ENCODE measurements at regions not wholly inside any gene's neighbourhood (a gene's known extent, or its start where the extent isn't known, plus 50 kb on each side); places are given as distances from the start of the nearest gene placed in this dataset.
A peak's percentile ranks its signal among the peaks of the same experiment; 100 is the strongest.

DNA sequence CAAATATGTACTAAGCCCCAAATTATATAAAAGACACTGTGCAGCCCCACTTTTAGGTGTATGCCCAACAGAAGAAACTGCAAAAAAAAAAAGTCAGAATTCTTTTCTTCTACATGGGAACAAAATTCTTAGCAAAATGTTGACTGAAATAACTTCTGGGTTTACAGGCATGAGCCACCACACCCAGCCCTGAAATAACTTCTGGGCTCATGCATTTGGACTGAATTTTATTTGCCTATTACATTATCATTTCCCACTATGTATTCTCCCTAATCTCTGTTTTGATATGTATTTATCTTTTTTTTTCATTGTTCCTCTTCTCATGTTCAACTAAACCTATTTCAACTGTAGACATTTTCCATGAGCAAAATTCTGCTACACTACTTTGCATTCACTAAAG lies 169.2 kb downstream of the GRIN2B start:
- Histone ChIP-seq H3K4me1 (ENCODE audit: control insufficient read depth, insufficient read depth, low read length) (no peaks in the 10 kb centered on the region), H3K27ac (ENCODE audit: insufficient read depth, low read depth, low read length, poor library complexity, severe bottlenecking) (no peak overlapping the region), H3K4me3 (ENCODE audit: insufficient read depth, low read depth, low read length) (no peak overlapping the region), H3K27me3 (ENCODE audit: control insufficient read depth, insufficient read depth, low read length, poor library complexity, severe bottlenecking) (no peaks in the 10 kb centered on the region), H3K9me3 (ENCODE audit: control insufficient read depth, low read length) (no peaks in the 10 kb centered on the region), H3K36me3 (ENCODE audit: control insufficient read depth, insufficient read depth, low read length) (no peaks in the 10 kb centered on the region)

DNA sequence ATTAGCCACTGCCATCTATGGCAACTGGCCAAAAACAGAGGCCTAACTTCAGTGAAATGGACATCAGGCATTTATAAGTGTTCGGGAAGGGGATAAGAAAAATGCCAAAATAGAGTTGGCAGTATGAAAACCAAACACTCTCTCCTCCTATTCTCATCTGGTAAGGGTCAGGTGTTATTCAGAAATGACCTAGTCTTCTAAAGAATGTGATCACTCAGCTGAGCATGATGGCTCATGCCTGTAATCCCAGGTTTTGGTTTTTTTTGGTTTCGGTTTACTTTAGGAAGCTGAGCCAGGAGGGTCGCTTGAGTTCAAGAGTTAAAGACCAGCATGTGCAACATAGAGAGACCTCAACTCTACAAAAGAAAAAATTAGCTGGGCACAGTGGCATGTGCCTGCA lies 170.3 kb downstream of the GRIN2B start:
- H3K4me1 ChIP-seq (ENCODE audit: control insufficient read depth, insufficient read depth, low read length), result no peaks in the 10 kb centered on the region
- WGBS, 2 experiments, result 85 to 96% methylated on average over 2 to 3 of the region's 3 CpGs
- no peak overlapping the region for H3K4me3 ChIP-seq (ENCODE audit: insufficient read depth, low read depth, low read length)
- H3K27me3 ChIP-seq (ENCODE audit: control insufficient read depth, insufficient read depth, low read length, poor library complexity, severe bottlenecking), result no peaks in the 10 kb centered on the region
- H3K9me3 ChIP-seq (ENCODE audit: control insufficient read depth, low read length), result no peaks in the 10 kb centered on the region
- no peak overlapping the region for H3K27ac ChIP-seq (ENCODE audit: insufficient read depth, low read depth, low read length, poor library complexity, severe bottlenecking)
- H3K36me3 ChIP-seq (ENCODE audit: control insufficient read depth, insufficient read depth, low read length), result no peaks in the 10 kb centered on the region

DNA sequence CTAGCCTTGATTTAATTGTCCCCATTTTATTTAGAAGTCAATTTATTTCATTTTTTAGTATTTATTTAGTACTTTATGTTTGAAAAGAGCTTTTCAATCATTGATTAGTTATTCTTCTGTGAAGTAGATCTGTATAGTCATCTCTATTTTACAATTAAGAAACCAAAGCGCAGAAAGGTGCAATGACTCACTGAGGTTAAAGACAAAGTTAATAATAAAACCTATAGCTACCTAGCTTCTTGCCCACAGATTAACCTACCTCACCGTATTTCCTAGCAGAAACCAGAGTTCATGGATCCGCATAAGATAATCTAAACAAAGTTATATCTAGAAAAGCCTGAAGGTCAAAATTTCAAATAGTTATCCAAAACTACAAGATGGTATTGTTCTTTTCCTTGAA lies 176.4 kb downstream of the GRIN2B start:
- Histone ChIP-seq H3K27me3 (ENCODE audit: control insufficient read depth, insufficient read depth, low read length, poor library complexity, severe bottlenecking) (no peaks in the 10 kb centered on the region), H3K4me1 (ENCODE audit: control insufficient read depth, insufficient read depth, low read length) (no peaks in the 10 kb centered on the region), H3K36me3 (ENCODE audit: control insufficient read depth, insufficient read depth, low read length) (no peaks in the 10 kb centered on the region), H3K4me3 (ENCODE audit: insufficient read depth, low read depth, low read length) (no peak overlapping the region), H3K9me3 (ENCODE audit: control insufficient read depth, low read length) (no peaks in the 10 kb centered on the region), H3K27ac (ENCODE audit: insufficient read depth, low read depth, low read length, poor library complexity, severe bottlenecking) (no peak overlapping the region)
- 63 to 65% methylated on average over 3 of the region's 3 CpGs for WGBS, 2 experiments

DNA sequence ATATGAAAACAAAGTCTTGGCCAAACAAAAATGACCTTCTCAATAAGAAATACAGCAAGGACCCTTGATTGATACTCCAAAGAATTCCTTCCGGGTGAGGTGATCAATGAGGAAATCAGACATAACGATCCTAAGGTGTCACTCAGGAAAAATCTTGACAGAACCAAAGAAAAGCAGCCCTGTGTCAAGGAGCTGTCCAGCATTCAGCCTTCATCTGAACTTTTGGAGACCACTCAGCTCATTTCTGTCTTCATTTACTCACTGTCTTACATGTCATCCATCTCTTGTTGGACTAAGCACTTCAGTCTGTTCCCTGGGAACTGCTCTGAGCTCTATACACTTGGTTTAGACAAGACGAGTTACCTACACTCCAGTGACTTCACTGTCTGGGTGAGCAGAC lies 179.9 kb downstream of the GRIN2B start:
- peaks cover 7% of the 10 kb centered on the region for H3K4me1 ChIP-seq (ENCODE audit: control insufficient read depth, insufficient read depth, low read length)
- 77 to 78% methylated on average over 3 of the region's 3 CpGs for WGBS, 2 experiments
- H3K9me3 ChIP-seq (ENCODE audit: control insufficient read depth, low read length), result no peaks in the 10 kb centered on the region
- no peaks in the 10 kb centered on the region for H3K27me3 ChIP-seq (ENCODE audit: control insufficient read depth, insufficient read depth, low read length, poor library complexity, severe bottlenecking)
- no peak overlapping the region for H3K27ac ChIP-seq (ENCODE audit: insufficient read depth, low read depth, low read length, poor library complexity, severe bottlenecking)
- no peaks in the 10 kb centered on the region for H3K36me3 ChIP-seq (ENCODE audit: control insufficient read depth, insufficient read depth, low read length)
- no peak overlapping the region for H3K4me3 ChIP-seq (ENCODE audit: insufficient read depth, low read depth, low read length)

DNA sequence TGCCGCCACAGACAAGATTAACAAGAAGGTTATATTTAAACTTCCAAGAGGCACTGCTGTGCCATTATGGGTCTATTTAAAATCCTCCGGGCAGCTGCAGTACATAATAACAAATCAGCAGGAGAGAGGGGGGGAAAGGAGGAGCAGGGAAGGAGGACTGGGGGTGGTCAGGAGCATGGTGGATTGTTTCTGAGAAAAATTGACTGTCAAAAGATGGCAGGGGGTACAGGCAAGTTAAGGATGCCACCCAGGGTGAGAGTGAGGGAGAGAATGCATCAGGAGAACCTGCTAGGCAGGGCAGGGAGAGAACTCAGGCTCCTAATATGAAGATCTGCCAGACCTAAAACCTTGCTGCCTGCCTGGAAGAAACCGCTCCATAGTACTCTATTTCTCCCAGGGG lies 181.8 kb downstream of the GRIN2B start:
- peaks cover 2% of the 10 kb centered on the region for H3K9me3 ChIP-seq (ENCODE audit: control insufficient read depth, low read length)
- peaks cover 7% of the 10 kb centered on the region for H3K4me1 ChIP-seq (ENCODE audit: control insufficient read depth, insufficient read depth, low read length)
- no peak overlapping the region for H3K4me3 ChIP-seq (ENCODE audit: insufficient read depth, low read depth, low read length)
- no peaks in the 10 kb centered on the region for H3K27me3 ChIP-seq (ENCODE audit: control insufficient read depth, insufficient read depth, low read length, poor library complexity, severe bottlenecking)
- H3K36me3 ChIP-seq (ENCODE audit: control insufficient read depth, insufficient read depth, low read length), result no peaks in the 10 kb centered on the region
- H3K27ac ChIP-seq (ENCODE audit: insufficient read depth, low read depth, low read length, poor library complexity, severe bottlenecking), result peak overlapping the region; percentile 64
- 4 to 20% methylated on average over 3 of the region's 3 CpGs for WGBS, 2 experiments

DNA sequence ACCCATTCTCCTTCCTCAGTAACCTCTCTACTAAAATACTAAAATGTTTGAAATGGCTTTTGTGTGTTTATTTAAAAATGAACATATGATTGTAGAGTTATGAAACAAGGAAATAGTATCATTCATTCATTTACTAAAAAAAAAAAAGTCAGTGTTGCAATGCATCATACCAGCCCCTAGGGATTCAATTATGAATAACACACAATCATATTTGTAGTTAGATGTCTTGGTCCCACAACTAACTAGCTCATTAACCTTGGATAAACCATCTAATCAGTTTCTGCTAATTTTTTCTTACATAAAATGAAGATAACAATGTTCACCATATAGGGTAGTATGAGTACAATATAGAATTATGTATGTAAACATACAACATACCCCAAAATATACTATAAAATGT lies 183.2 kb downstream of the GRIN2B start:
- Histone ChIP-seq H3K27ac (ENCODE audit: insufficient read depth, low read depth, low read length, poor library complexity, severe bottlenecking) (no peak overlapping the region), H3K4me3 (ENCODE audit: insufficient read depth, low read depth, low read length) (no peak overlapping the region), H3K4me1 (ENCODE audit: control insufficient read depth, insufficient read depth, low read length) (peaks cover 7% of the 10 kb centered on the region)

DNA sequence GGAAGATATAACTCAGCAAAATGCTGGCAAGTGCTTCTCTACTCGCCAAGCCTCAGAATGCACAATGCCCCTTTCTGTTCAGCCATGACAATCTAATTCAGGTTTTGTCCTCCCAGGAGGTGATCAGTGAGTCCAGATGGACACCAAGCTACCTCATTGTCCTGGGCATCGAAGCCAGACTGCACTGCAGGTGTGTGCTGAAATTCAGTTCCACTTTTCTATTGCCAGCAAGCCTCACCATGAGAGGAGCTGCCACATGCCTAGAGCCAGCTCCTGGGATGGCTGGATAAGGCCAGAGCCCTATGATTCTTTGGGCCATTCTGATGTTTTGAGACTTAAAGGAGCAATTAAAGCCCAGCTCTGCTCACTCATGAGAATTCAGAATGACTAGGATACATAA lies 186.7 kb downstream of the GRIN2B start:
- Histone ChIP-seq H3K36me3 (ENCODE audit: control insufficient read depth, insufficient read depth, low read length) (no peaks in the 10 kb centered on the region), H3K4me3 (ENCODE audit: insufficient read depth, low read depth, low read length) (no peak overlapping the region), H3K27me3 (ENCODE audit: control insufficient read depth, insufficient read depth, low read length, poor library complexity, severe bottlenecking) (no peaks in the 10 kb centered on the region), H3K4me1 (ENCODE audit: control insufficient read depth, insufficient read depth, low read length) (peaks cover 7% of the 10 kb centered on the region), H3K27ac (ENCODE audit: insufficient read depth, low read depth, low read length, poor library complexity, severe bottlenecking) (no peak overlapping the region), H3K9me3 (ENCODE audit: control insufficient read depth, low read length) (peaks cover 2% of the 10 kb centered on the region)
- WGBS, 2 experiments, result 94 to 95% methylated on average over 2 of the region's 2 CpGs

More for the DNA sequence above, 183.2 kb downstream of the GRIN2B start:
- peaks cover 2% of the 10 kb centered on the region for H3K9me3 ChIP-seq (ENCODE audit: control insufficient read depth, low read length)
- H3K27me3 ChIP-seq (ENCODE audit: control insufficient read depth, insufficient read depth, low read length, poor library complexity, severe bottlenecking), result no peaks in the 10 kb centered on the region
- H3K36me3 ChIP-seq (ENCODE audit: control insufficient read depth, insufficient read depth, low read length), result no peaks in the 10 kb centered on the region

DNA sequence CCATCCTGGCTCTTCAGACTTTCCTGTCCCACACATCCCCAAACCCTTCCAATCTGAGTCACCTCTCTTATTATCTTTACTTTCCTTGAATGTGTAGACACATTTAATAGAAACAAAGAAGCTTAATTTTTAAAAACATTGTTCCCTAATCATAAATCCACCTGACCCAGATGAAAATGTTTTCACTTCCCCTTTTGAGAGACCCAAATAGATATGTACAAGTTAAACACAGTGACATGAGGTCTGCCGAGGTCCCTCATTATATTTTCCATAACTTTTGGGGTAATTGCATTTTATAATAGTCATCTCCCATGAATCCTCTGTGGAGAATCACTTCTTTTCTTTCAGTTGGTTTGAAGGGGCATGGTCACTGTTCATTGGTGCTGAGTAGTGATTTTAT lies 191.1 kb downstream of the GRIN2B start:
- no peaks in the 10 kb centered on the region for H3K36me3 ChIP-seq (ENCODE audit: control insufficient read depth, insufficient read depth, low read length)
- no peak overlapping the region for H3K27ac ChIP-seq (ENCODE audit: insufficient read depth, low read depth, low read length, poor library complexity, severe bottlenecking)
- no peaks in the 10 kb centered on the region for H3K27me3 ChIP-seq (ENCODE audit: control insufficient read depth, insufficient read depth, low read length, poor library complexity, severe bottlenecking)
- H3K4me3 ChIP-seq (ENCODE audit: insufficient read depth, low read depth, low read length), result no peak overlapping the region
- H3K4me1 ChIP-seq (ENCODE audit: control insufficient read depth, insufficient read depth, low read length), result no peaks in the 10 kb centered on the region
- H3K9me3 ChIP-seq (ENCODE audit: control insufficient read depth, low read length), result no peaks in the 10 kb centered on the region
- WGBS, 2 experiments, result 100% methylated on average over 1 of the region's 1 CpG

DNA sequence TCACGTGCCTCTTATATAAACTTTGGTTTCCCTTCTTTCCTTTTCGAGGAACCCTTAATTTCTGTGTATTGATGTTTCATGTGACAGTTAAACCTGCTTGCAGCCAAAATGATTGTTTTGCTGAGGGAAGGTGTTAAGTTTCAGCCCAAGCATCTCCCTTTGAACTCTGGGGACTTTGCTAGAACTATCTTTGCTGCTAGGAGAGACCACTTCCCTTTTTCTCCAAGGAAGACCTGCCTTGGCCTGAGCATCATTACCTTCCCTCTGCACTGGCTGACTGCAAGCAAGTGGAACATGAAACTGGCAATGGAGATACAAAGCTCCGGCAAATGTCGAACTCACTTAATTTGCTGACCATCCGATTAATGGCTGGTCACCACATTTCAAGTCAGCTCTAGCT lies 192.8 kb downstream of the GRIN2B start:
- H3K9me3 ChIP-seq (ENCODE audit: control insufficient read depth, low read length), result no peaks in the 10 kb centered on the region
- H3K27me3 ChIP-seq (ENCODE audit: control insufficient read depth, insufficient read depth, low read length, poor library complexity, severe bottlenecking), result no peaks in the 10 kb centered on the region
- no peak overlapping the region for H3K4me3 ChIP-seq (ENCODE audit: insufficient read depth, low read depth, low read length)
- no peaks in the 10 kb centered on the region for H3K36me3 ChIP-seq (ENCODE audit: control insufficient read depth, insufficient read depth, low read length)
- no peak overlapping the region for H3K27ac ChIP-seq (ENCODE audit: insufficient read depth, low read depth, low read length, poor library complexity, severe bottlenecking)
- H3K4me1 ChIP-seq (ENCODE audit: control insufficient read depth, insufficient read depth, low read length), result no peaks in the 10 kb centered on the region
- WGBS, 2 experiments, result 90 to 97% methylated on average over 5 of the region's 5 CpGs

DNA sequence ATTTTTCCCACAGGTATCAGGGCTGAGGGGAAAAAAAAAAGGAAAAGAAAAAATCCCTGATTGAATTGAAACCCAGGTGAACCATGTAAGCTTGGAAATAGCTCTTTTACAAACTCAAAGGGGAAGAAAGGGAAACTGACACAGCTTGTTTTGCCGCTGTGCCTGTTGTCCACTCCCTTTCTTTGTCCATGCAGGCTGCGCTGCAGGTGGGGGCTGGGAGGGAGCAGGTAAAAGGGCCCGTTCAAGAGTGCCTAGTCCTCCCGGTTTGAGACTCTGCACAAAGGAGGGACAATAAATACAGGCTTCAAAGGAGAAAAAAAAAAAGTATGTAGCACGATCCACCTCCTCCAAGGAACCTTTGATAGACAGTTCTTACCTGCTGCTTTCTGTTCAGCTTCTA lies 194.8 kb downstream of the GRIN2B start:
- WGBS, 2 experiments, result 33 to 72% methylated on average over 4 of the region's 5 CpGs
- Histone ChIP-seq H3K4me1 (ENCODE audit: control insufficient read depth, insufficient read depth, low read length) (no peaks in the 10 kb centered on the region), H3K27me3 (ENCODE audit: control insufficient read depth, insufficient read depth, low read length, poor library complexity, severe bottlenecking) (no peaks in the 10 kb centered on the region), H3K36me3 (ENCODE audit: control insufficient read depth, insufficient read depth, low read length) (no peaks in the 10 kb centered on the region), H3K27ac (ENCODE audit: insufficient read depth, low read depth, low read length, poor library complexity, severe bottlenecking) (no peak overlapping the region), H3K9me3 (ENCODE audit: control insufficient read depth, low read length) (no peaks in the 10 kb centered on the region), H3K4me3 (ENCODE audit: insufficient read depth, low read depth, low read length) (no peak overlapping the region)

DNA sequence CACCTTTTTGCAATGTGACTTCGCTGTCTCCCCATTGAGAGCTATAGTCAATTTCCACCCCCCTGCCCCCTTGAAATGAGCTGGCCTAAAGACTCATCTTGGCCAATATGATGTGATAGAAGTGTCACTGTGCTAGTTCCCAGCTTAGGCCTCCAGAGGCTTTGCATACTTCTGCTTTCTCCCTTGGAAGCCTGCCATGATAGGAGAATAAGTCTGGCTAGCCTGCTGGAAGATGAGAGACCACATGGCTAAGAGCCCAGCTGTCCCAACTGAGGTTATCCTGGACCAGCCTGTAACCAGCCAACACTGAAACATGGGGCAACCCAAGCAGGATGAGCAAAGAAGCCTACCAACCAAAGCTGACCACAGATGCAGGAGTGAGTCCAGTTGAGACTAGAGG lies 196.9 kb downstream of the GRIN2B start:
- Histone ChIP-seq H3K27ac (ENCODE audit: insufficient read depth, low read depth, low read length, poor library complexity, severe bottlenecking) (no peak overlapping the region), H3K9me3 (ENCODE audit: control insufficient read depth, low read length) (no peaks in the 10 kb centered on the region), H3K4me3 (ENCODE audit: insufficient read depth, low read depth, low read length) (no peak overlapping the region), H3K27me3 (ENCODE audit: control insufficient read depth, insufficient read depth, low read length, poor library complexity, severe bottlenecking) (no peaks in the 10 kb centered on the region), H3K36me3 (ENCODE audit: control insufficient read depth, insufficient read depth, low read length) (no peaks in the 10 kb centered on the region), H3K4me1 (ENCODE audit: control insufficient read depth, insufficient read depth, low read length) (no peaks in the 10 kb centered on the region)
- 86 to 92% methylated on average over 1 of the region's 1 CpG for WGBS, 2 experiments
